Cardiac fibroblast (primary cell): ENCODE measurements at regions not wholly inside any gene's neighbourhood (a gene's known extent, or its start where the extent isn't known, plus 50 kb on each side); places are given as distances from the start of the nearest gene placed in this dataset.

ENCODE experiments used
- DNase-seq, 2 donors: peaks; one replicate each; pipeline versions ENCODE4 v3.0.0 to v3.0.0-alpha.2; 2010; ENCODE audit warnings: low read depth in 2 of 2
- H3K4me3 ChIP-seq, 2 donors: replicated peaks in 1 of 2; 1 replicate in 1 of 2; 2 replicates in 1 of 2; pipeline ENCODE4 v1.5.1; 2011; ENCODE audit warnings: low read depth in 2 of 2, low read length in 2 of 2, mild to moderate bottlenecking in 2 of 2, moderate library complexity in 1 of 2
- CTCF ChIP-seq: IDR thresholded peaks from one replicate; pipeline ENCODE4 v1.5.1; 2011; ENCODE audit warnings: low read depth, mild to moderate bottlenecking, low read length, inconsistent platforms

GRCh38 chr1:201609661-201610318, 70.9 kb downstream of the NAV1 start:
- TF ChIP-seq CTCF: no peak
- H3K4me3 ChIP-seq: no peak overlapping the region
- DNase-seq: no peak

- no peak overlapping the region for H3K4me3 ChIP-seq
- DNase-seq: no peak
- TF ChIP-seq CTCF: no peak
Observed at GRCh38 chr1:201610858-201611257, 71.9 kb downstream of the NAV1 start.

- DNase-seq: no peak
- no peak for TF ChIP-seq CTCF
- H3K4me3 ChIP-seq: no peak overlapping the region
Observed at GRCh38 chr1:201612645-201613044, 73.7 kb downstream of the NAV1 start.

GRCh38 chr1:201614262-201615015, 75.5 kb downstream of the NAV1 start:
- TF ChIP-seq CTCF: no peak
- DNase-seq: peak; percentile 23 to 54
- H3K4me3 ChIP-seq: no peak overlapping the region

GRCh38 chr1:201617157-201617556, 78.2 kb downstream of the NAV1 start:
- no peak for TF ChIP-seq CTCF
- DNase-seq: no peak
- no peak overlapping the region for H3K4me3 ChIP-seq

GRCh38 chr1:201618389-201618788, 79.5 kb downstream of the NAV1 start:
- DNase-seq: no peak
- no peak for TF ChIP-seq CTCF
- H3K4me3 ChIP-seq: no peak overlapping the region
